ENCODE measurements at regions not wholly inside any gene's neighbourhood (a gene's known extent, or its start where the extent isn't known, plus 50 kb on each side); places are given as distances from the start of the nearest gene placed in this dataset.

DNA sequence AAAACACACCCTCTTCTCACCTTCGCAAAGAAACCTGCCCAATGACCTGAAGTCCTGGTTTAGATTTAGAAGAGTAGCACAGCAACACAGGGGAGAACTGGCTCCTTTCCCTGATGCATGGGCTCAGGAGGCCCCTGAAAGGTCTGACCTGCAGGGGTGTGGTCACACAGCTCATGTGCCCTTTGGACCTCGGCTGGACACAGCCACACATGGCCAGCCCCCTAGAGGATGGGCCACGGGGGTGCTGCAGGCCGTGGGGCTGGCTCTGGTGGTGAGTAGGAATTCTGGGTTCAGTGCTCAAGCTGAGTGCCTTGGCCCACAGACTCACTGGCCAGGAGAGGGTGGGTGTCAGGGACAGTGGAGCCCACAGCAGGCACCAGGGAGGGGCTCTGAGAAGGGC, 118.5 kb upstream of the ADCY1 start:
- TF ChIP-seq POLR2A (IDR thresholded peaks at IDR 0.05; ENCODE audit: low read length), result no peak
- no peak for TF ChIP-seq GATA1 (IDR thresholded peaks at IDR 0.05; ENCODE audit: low read depth, low read length)
